CD4-positive, alpha-beta T cell (primary cell): ENCODE measurements at regions not wholly inside any gene's neighbourhood (a gene's known extent, or its start where the extent isn't known, plus 50 kb on each side); places are given as distances from the start of the nearest gene placed in this dataset.

Experiments used
- ATAC-seq: fragments of 200-7000 bp; cut with Tn5 transposase; one replicate; pipeline ENCODE4 v1.10.0; 2022; ENCODE audit warnings: mild to moderate bottlenecking; ENCODE audit not compliant: poor library complexity
- CTCF ChIA-PET: fragments of 350-600 bp; sonication (Branson Sonifier 250); formaldehyde crosslinking; loops from one replicate; lab custom pipeline; 2021; ENCODE audit warnings: antibody characterized with exemption, inconsistent platforms; lab: Charles Lee
- POLR2A ChIA-PET: fragments of 350-600 bp; sonication (Branson Sonifier 250); formaldehyde crosslinking; loops from one replicate; lab custom pipeline; 2021; ENCODE audit warnings: antibody characterized with exemption, inconsistent platforms; lab: Charles Lee
- DNase-seq, 14 experiments: peaks; one replicate each; pipeline ENCODE4 v3.0.0-alpha.2; 2013 to 2020; ENCODE audit warnings: mixed read lengths in 2 of 14
- H3K27ac ChIP-seq, 2 donors: one replicate each; pipeline versions ENCODE4 v1.5.1 to v1.7.0; 2013; ENCODE audit warnings: low read length in 2 of 2, low read depth in 1 of 2, mild to moderate bottlenecking in 1 of 2
- H3K27me3 ChIP-seq, 2 experiments: 1 replicate in 1 of 2; 2 replicates in 1 of 2; pipeline versions ENCODE4 v1.6.1 to v1.7.0; 2013; ENCODE audit warnings: low read length in 2 of 2, control low read depth in 1 of 2, mild to moderate bottlenecking in 1 of 2, moderate library complexity in 1 of 2; ENCODE audit not compliant: insufficient read depth in 2 of 2, control insufficient read depth in 1 of 2
- H3K36me3 ChIP-seq: one replicate; pipeline ENCODE4 v1.6.1; 2013; ENCODE audit warnings: low read length, control low read depth; ENCODE audit not compliant: insufficient read depth
- H3K4me1 ChIP-seq: one replicate; pipeline ENCODE4 v1.6.1; 2013; ENCODE audit warnings: low read length, control low read depth; ENCODE audit not compliant: insufficient read depth
- H3K4me3 ChIP-seq: one replicate; pipeline ENCODE4 v1.5.1; 2013; ENCODE audit warnings: mild to moderate bottlenecking, low read length, moderate library complexity
- H3K9me3 ChIP-seq, 2 experiments: 1 replicate in 1 of 2; 2 replicates in 1 of 2; pipeline versions ENCODE4 v1.6.1 to v1.7.0; 2013; ENCODE audit warnings: low read length in 2 of 2, mild to moderate bottlenecking in 2 of 2, control low read depth in 1 of 2, moderate library complexity in 1 of 2; ENCODE audit not compliant: control insufficient read depth in 1 of 2, insufficient read depth in 1 of 2
- H3K27ac Mint-ChIP-seq: one replicate; pipeline ENCODE4 v1.8.0; 2020; ENCODE audit warnings: mixed read lengths
- H3K27me3 Mint-ChIP-seq: one replicate; pipeline ENCODE4 v1.8.0; 2021; ENCODE audit warnings: mixed read lengths
- H3K36me3 Mint-ChIP-seq: one replicate; pipeline ENCODE4 v1.8.0; 2021; ENCODE audit warnings: low read depth, mixed read lengths
- H3K4me1 Mint-ChIP-seq: one replicate; pipeline ENCODE4 v1.8.0; 2021; ENCODE audit warnings: low read depth, mixed read lengths
- H3K4me3 Mint-ChIP-seq: one replicate; pipeline ENCODE4 v1.8.0; 2020; ENCODE audit warnings: mild to moderate bottlenecking, mixed read lengths
- H3K9me3 Mint-ChIP-seq: one replicate; pipeline ENCODE4 v1.8.0; 2020; ENCODE audit warnings: mixed read lengths
- CTCF ChIP-seq: fragments of 200-600 bp; IDR thresholded peaks from one replicate; pipeline ENCODE4 v1.8.0; 2022; ENCODE audit warnings: antibody characterized with exemption, mild to moderate bottlenecking
- intact Hi-C, 2 experiments: fragments of 100-400 bp; cut with DNase I in 1 of 2; cut with micrococcal nuclease in 1 of 2; formaldehyde crosslinking; loops; one replicate each; pipeline versions ENCODE4 v1.15.1 to v1.9.0; 2023 to 2025; cut with DNase I, micrococcal nuclease

GRCh38 chr4:135204311-135204710 lies 1002.7 kb upstream of the PABPC4L start:
- peaks cover 2% of the 10 kb centered on the region for H3K9me3 Mint-ChIP-seq
- H3K36me3 Mint-ChIP-seq: no peaks in the 10 kb centered on the region
- H3K4me1 Mint-ChIP-seq: no peaks in the 10 kb centered on the region
- Histone ChIP-seq H3K4me1 (no peaks in the 10 kb centered on the region), H3K27me3 (no peaks in the 10 kb centered on the region), H3K4me3 (no peak overlapping the region), H3K36me3 (no peaks in the 10 kb centered on the region), H3K27ac (no peak overlapping the region), H3K9me3 (peaks cover 0 to 4% of the 10 kb centered on the region in 2 experiments)
- DNase-seq (no peak), ATAC-seq (no peak)
- intact Hi-C loops: no loop called here
- POLR2A ChIA-PET: no interaction called here
- TF ChIP-seq CTCF: no peak
- H3K4me3 Mint-ChIP-seq: no peak overlapping the region
- CTCF ChIA-PET: no interaction called here
- no peak overlapping the region for H3K27ac Mint-ChIP-seq
- no peaks in the 10 kb centered on the region for H3K27me3 Mint-ChIP-seq

GRCh38 chr4:135201081-135201480 lies 999.5 kb upstream of the PABPC4L start:
- Histone ChIP-seq H3K4me3 (no peak overlapping the region), H3K9me3 (peaks cover 0 to 4% of the 10 kb centered on the region in 2 experiments), H3K27ac (no peak overlapping the region), H3K36me3 (no peaks in the 10 kb centered on the region), H3K27me3 (no peaks in the 10 kb centered on the region), H3K4me1 (no peaks in the 10 kb centered on the region)
- intact Hi-C loops: no loop called here
- Mint-ChIP-seq H3K27ac (no peak overlapping the region), H3K9me3 (peaks cover 2% of the 10 kb centered on the region), H3K36me3 (no peaks in the 10 kb centered on the region), H3K4me1 (no peaks in the 10 kb centered on the region), H3K4me3 (no peak overlapping the region), H3K27me3 (no peaks in the 10 kb centered on the region)
- ChIA-PET CTCF (no interaction called here), POLR2A (no interaction called here)
- TF ChIP-seq CTCF: no peak
- DNase-seq (no peak), ATAC-seq (no peak)

GRCh38 chr4:135197641-135198040 lies 996.1 kb upstream of the PABPC4L start:
- ChIA-PET CTCF (interaction anchor here (0.7 kb wide), 1 partner anchor 29 kb away, joined by 3 read pairs; no protein-coding TSS in a partner anchor), POLR2A (no interaction called here)
- H3K9me3 ChIP-seq: peaks cover 0 to 12% of the 10 kb centered on the region in 2 experiments
- no peak for TF ChIP-seq CTCF
- no peak overlapping the region for H3K4me3 ChIP-seq
- Mint-ChIP-seq H3K4me1 (no peaks in the 10 kb centered on the region), H3K9me3 (peaks cover under 1% of the 10 kb centered on the region), H3K27me3 (no peaks in the 10 kb centered on the region), H3K4me3 (no peak overlapping the region), H3K27ac (no peak overlapping the region), H3K36me3 (no peaks in the 10 kb centered on the region)
- no peak overlapping the region for H3K27ac ChIP-seq
- H3K27me3 ChIP-seq: no peaks in the 10 kb centered on the region
- DNase-seq (no peak), ATAC-seq (no peak)
- intact Hi-C loops: no loop called here
- no peaks in the 10 kb centered on the region for H3K4me1 ChIP-seq
- H3K36me3 ChIP-seq: no peaks in the 10 kb centered on the region
